Muscle layer of colon (tissue), 2 donors: ENCODE measurements at regions not wholly inside any gene's neighbourhood (a gene's known extent, or its start where the extent isn't known, plus 50 kb on each side); places are given as distances from the start of the nearest gene placed in this dataset.
"Not testable (repeated sequence)": the region's sequence is repeated elsewhere in the genome, so short reads cannot be mapped to it uniquely, and the experiment has no call there.

Experiments
- H3K27ac ChIP-seq: one replicate; pipeline ENCODE4 v1.7.0; 2013; ENCODE audit warnings: low read depth, mild to moderate bottlenecking, low read length, moderate library complexity
- H3K27me3 ChIP-seq, 2 donors: one replicate each; pipeline ENCODE4 v1.7.0; 2013; ENCODE audit warnings: low read length in 2 of 2, mild to moderate bottlenecking in 2 of 2; ENCODE audit not compliant: insufficient read depth in 2 of 2, control insufficient read depth in 1 of 2
- H3K36me3 ChIP-seq: one replicate; pipeline ENCODE4 v1.7.0; 2013; ENCODE audit warnings: mild to moderate bottlenecking, low read length; ENCODE audit not compliant: insufficient read depth
- H3K4me1 ChIP-seq: one replicate; pipeline ENCODE4 v1.7.0; 2013; ENCODE audit warnings: mild to moderate bottlenecking, low read length; ENCODE audit not compliant: insufficient read depth
- H3K4me3 ChIP-seq, 2 donors: one replicate each; pipeline ENCODE4 v1.7.0; 2013; ENCODE audit warnings: low read length in 2 of 2, low read depth in 1 of 2, mild to moderate bottlenecking in 1 of 2, moderate library complexity in 1 of 2
- H3K9ac ChIP-seq: one replicate; pipeline ENCODE4 v1.7.0; 2013; ENCODE audit warnings: low read length
- H3K9me3 ChIP-seq: one replicate; pipeline ENCODE4 v1.7.0; 2013; ENCODE audit warnings: mild to moderate bottlenecking, low read length
- donor health status: abdominal sarcoma.
- donor health status: Adenocarcinoma of cecum.

DNA sequence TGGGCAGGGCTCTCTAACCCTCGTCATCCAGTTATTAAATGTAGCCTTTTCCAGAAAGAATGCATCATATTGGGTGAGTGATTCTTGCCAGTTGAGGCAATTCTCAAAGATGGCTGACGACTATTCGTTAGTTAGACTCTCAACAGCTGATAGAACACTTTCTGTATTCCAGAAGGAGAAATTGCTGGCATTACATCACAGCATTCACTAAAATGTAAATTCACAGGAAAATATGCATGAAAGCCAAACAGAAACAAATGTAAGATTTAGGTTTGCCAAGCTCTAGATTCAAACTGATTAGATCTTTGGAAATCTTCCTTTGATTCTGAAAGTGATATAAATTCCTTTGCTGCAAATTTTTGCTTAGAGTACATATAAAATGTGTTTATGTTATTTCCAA is 1501.0 kb downstream of the SI start:
- H3K9ac ChIP-seq, result no peak overlapping the region
- no peaks in the 10 kb centered on the region for H3K4me1 ChIP-seq
- H3K27ac ChIP-seq, result no peak overlapping the region
- H3K27me3 ChIP-seq, result no peaks in the 10 kb centered on the region
- H3K36me3 ChIP-seq, result no peaks in the 10 kb centered on the region
- H3K9me3 ChIP-seq, result no peaks in the 10 kb centered on the region
- no peak overlapping the region for H3K4me3 ChIP-seq

DNA sequence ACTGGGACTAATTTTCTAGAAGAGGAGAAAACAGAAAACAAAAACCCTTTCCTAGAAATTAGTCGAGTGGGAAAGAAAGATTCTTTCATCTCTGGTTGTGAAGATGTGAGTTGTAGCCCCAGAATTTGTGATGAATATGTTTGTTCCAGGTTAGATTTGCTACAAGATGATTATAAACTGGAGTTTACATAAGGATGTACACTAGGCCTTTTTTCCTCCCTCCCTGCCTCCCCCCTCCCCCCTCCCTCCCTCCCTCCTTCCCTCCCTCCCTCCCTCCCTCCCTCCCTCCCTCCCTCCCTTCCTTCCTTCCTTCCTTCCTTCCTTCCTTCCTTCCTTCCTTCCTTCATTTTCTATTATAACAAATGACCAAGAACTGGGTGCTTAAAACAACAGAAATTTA is 1502.0 kb downstream of the SI start:
- no peaks in the 10 kb centered on the region for H3K9me3 ChIP-seq
- no peak overlapping the region for H3K27ac ChIP-seq
- H3K4me1 ChIP-seq, result no peaks in the 10 kb centered on the region
- H3K36me3 ChIP-seq, result no peaks in the 10 kb centered on the region
- no peak overlapping the region for H3K4me3 ChIP-seq
- no peak overlapping the region for H3K9ac ChIP-seq
- no peaks in the 10 kb centered on the region for H3K27me3 ChIP-seq

DNA sequence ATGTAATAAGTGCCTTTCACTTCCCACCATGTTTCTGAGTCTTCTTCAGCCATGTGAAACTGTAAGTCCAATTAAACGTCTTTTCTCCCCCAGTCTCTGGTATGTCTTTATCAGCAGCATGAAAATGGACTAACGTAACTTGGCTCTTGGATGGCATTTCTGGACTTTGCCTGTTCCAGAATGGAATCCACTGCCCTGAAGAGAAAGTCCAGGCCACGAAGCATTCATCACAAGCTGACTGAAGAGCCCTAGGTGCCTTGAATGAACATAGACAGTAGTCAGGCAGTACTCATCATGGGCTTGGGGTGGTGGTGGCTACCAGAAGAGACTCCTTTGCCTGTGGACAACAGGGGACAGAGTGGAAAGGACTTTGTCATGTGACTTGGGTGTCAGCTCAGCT is 1505.0 kb downstream of the SI start:
- Histone ChIP-seq H3K36me3 (no peaks in the 10 kb centered on the region), H3K4me1 (no peaks in the 10 kb centered on the region), H3K9me3 (no peaks in the 10 kb centered on the region), H3K4me3 (no peak overlapping the region), H3K27me3 (no peaks in the 10 kb centered on the region), H3K27ac (no peak overlapping the region), H3K9ac (no peak overlapping the region)

DNA sequence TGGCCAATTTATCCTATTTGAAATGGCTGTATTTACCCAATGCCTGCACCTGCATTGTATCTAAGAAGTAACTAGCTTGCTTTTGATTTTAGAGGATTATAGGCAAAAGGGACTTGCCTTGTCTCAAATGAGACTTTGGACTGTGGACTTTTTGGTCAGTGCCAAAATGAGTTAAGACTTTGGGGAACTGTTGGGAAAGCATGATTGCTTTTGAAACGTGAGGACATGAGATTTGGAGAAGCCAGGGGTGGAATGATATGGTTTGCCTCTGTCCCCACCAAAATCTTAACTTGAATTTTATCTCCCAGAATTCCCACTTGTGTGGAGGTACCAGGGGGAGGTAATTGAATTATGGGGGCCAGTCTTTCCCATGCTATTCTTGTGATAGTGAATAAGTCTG is 1505.4 kb downstream of the SI start:
- H3K4me3 ChIP-seq, result no peak overlapping the region
- H3K36me3 ChIP-seq, result no peaks in the 10 kb centered on the region
- no peaks in the 10 kb centered on the region for H3K27me3 ChIP-seq
- no peak overlapping the region for H3K9ac ChIP-seq
- no peak overlapping the region for H3K27ac ChIP-seq
- H3K9me3 ChIP-seq, result no peaks in the 10 kb centered on the region
- H3K4me1 ChIP-seq, result no peaks in the 10 kb centered on the region

DNA sequence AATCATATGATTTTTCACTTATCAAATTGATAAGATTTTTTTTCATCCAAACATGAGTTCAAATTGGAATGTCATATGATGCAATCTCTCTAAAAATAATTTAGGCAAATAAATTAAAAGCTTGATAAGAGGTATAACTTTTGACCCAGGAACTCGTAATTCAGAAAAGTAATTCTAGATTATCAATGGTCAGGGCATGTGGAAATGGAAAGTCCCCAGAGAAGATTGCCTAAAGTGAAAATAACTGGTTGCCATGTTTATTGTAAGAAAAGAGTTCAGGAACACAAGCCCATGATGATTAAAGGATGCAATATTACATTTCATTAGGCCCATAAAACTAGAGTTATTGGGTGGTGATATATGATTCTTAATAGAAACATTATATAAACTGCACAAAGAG is 1514.8 kb downstream of the SI start:
- no peak overlapping the region for H3K27ac ChIP-seq
- no peaks in the 10 kb centered on the region for H3K27me3 ChIP-seq
- H3K4me1 ChIP-seq, result no peaks in the 10 kb centered on the region
- no peak overlapping the region for H3K4me3 ChIP-seq
- no peaks in the 10 kb centered on the region for H3K36me3 ChIP-seq
- no peak overlapping the region for H3K9ac ChIP-seq
- no peaks in the 10 kb centered on the region for H3K9me3 ChIP-seq

DNA sequence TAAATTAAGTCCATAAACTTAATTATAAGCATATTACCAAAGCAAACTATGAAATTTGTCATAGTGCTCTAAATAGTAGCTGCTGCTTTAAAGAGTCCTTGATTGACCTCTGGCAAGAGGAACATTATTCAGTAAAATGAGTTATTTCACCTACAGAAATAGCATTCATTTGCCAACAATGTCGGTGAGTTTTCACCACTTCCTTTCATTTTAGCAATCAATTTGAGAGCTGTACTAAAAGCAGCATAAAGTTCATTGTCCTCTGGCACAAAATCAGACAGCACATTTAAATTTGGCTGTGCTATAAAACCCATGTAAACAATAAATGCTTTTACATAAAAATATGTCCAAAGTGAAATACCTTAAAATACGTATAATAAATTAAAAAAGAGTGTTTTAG is 1515.7 kb downstream of the SI start:
- H3K36me3 ChIP-seq, result no peaks in the 10 kb centered on the region
- no peaks in the 10 kb centered on the region for H3K4me1 ChIP-seq
- no peak overlapping the region for H3K27ac ChIP-seq
- H3K9me3 ChIP-seq, result no peaks in the 10 kb centered on the region
- no peaks in the 10 kb centered on the region for H3K27me3 ChIP-seq
- H3K9ac ChIP-seq, result no peak overlapping the region
- no peak overlapping the region for H3K4me3 ChIP-seq

DNA sequence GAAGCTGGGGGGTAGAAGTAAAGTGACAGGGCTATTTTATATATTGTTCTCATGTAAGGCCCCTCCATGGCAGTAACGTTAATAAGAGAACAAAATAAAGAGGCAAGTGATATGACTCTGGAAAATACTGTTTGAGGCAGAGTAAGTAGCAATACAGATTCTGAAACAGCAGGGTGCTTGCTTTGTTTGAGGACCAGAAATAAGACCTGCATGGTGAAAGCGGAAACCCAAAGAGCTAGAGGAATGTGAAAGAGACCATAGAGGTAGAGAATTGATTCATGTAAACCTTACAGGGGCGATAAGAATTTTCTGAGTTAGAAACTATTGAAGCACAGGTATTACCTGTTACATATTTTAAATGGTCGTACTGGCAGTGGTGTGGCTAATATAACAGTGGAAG is 1517.1 kb downstream of the SI start:
- H3K36me3 ChIP-seq, result no peaks in the 10 kb centered on the region
- no peaks in the 10 kb centered on the region for H3K9me3 ChIP-seq
- no peak overlapping the region for H3K4me3 ChIP-seq
- no peak overlapping the region for H3K27ac ChIP-seq
- H3K27me3 ChIP-seq, result no peaks in the 10 kb centered on the region
- H3K4me1 ChIP-seq, result no peaks in the 10 kb centered on the region
- no peak overlapping the region for H3K9ac ChIP-seq

DNA sequence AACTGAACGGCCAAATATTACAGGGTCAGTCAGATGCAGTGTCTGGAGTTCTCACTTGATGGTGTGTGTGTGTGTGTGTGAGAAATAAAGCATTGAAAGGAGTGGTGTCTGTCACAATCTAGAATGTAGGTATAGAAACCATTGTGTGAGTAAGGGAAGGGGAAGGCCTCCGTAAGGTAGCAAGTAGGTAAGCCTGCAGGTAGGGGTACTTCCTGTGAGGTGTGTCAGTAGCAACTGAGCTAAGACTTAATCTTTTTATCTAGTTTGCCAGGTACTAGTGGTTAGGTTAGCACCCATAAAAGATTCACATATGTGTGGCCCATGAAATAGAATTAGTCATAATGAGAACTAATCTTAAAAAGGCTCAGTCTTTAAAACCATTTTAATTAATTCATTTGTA is 1517.8 kb downstream of the SI start:
- H3K9ac ChIP-seq, result no peak overlapping the region
- no peaks in the 10 kb centered on the region for H3K27me3 ChIP-seq
- H3K4me1 ChIP-seq, result no peaks in the 10 kb centered on the region
- no peaks in the 10 kb centered on the region for H3K36me3 ChIP-seq
- H3K4me3 ChIP-seq, result no peak overlapping the region
- no peaks in the 10 kb centered on the region for H3K9me3 ChIP-seq
- H3K27ac ChIP-seq, result no peak overlapping the region

DNA sequence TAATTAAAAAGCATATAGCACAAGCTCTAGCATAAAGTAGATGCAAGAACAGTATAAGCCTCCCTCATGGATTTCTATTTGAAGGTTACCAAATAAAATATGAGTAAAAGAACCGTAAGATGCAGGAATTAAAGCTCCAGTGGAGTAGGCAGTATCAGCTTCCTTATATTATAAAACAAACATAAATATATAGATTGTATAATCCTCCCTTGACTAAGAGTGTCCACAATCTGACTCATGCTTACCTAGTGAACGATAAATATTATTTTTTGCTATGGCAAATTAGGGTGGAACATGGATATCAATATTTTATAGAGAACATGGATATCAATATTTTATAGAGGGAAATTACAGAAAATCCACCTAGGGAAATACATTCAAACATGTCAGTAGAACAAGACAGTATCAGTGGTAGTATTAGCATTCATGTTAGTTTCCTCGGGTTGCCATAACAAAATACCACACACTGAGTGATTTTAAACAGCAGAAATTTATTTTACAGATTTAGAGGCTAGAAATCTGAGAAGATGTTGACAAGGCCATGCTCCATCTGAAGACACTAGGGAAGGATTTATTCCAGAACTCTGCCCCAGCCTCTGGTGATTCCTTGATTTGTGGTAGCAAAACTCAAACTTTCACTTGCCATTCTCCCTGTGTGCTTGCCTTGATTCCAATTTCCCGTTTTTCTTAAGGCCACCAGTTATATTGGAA is 1521.3 kb downstream of the SI start:
- H3K27ac ChIP-seq, result no peak overlapping the region
- H3K4me1 ChIP-seq, result no peaks in the 10 kb centered on the region
- no peak overlapping the region for H3K9ac ChIP-seq
- no peaks in the 10 kb centered on the region for H3K27me3 ChIP-seq
- H3K9me3 ChIP-seq, result no peaks in the 10 kb centered on the region
- H3K36me3 ChIP-seq, result no peaks in the 10 kb centered on the region
- H3K4me3 ChIP-seq, result no peak overlapping the region

DNA sequence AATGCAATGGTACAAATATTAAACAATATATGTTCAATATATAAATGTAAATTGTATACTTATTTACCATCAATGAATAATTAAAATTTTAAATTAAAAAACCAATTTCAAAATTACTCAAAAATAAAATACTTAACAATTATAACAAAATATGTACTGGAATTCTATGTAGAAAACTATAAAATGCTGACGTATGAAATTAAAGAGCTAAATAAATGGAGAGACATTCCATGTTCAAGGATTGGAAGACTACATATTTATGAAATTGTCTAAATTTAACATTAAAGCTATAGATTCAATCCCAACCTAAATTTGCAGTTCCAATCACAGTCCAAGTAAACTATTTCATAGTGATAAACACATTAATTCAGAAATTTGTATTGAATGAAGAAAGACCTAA is 1522.4 kb downstream of the SI start:
- H3K9ac ChIP-seq, result no peak overlapping the region
- H3K27me3 ChIP-seq, result no peaks in the 10 kb centered on the region
- H3K4me3 ChIP-seq, result no peak overlapping the region
- no peaks in the 10 kb centered on the region for H3K4me1 ChIP-seq
- no peaks in the 10 kb centered on the region for H3K9me3 ChIP-seq
- no peaks in the 10 kb centered on the region for H3K36me3 ChIP-seq
- no peak overlapping the region for H3K27ac ChIP-seq

DNA sequence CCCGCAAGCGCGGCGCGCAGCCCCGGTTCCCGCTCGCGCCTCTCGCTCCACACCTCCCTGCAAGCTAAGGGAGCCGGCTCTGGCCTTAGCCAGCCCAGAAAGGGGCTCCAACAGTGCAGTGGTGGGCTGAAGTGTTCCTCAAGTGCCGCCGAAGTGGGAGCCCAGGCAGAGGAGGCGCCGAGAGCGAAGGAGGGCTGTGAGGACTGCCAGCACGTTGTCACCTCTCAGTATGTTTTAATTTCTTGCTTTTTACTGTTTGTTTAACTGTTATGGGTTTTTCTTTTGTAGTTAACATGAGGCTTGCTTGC is 1525.7 kb downstream of the SI start:
- Histone ChIP-seq H3K4me1 (no peaks in the 10 kb centered on the region), H3K27ac (no peak overlapping the region), H3K36me3 (no peaks in the 10 kb centered on the region), H3K4me3 (no peak overlapping the region), H3K27me3 (no peaks in the 10 kb centered on the region), H3K9me3 (no peaks in the 10 kb centered on the region), H3K9ac (no peak overlapping the region)

DNA sequence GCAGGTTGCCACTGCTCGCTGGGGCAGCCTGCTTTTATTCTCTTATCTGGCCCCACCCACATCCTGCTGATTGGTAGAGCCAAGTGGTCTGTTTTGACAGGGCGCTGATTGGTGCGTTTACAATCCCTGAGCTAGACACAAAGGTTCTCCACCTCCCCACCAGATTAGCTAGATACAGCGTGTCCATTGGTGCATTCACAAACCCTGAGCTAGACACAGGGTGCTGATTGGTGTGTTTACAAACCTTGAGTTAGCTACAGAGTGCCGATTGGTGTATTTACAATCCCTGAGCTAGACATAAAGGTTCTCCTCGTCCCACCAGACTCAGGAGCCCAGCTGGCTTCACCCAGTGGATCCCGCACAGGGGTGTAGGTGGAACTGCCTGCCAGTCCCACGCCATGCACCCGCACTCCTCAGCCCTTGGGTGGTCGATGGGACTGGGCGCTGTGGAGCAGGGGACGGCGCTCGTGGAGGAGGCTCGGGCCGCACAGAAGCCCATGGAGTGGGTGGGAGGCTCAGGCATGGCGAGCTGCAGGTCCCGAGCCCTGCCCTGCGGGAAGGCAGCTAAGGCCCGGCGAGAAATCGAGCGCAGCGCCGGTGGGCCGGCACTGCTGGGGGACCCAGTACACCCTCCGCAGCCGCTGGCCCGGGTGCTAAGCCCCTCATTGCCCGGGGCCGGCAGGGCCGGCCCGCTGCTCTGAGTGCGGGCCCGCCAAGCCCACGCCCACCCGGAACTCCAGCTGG is 1526.2 kb downstream of the SI start:
- not testable (repeated sequence) for H3K9ac ChIP-seq, H3K27me3 ChIP-seq, H3K9me3 ChIP-seq, H3K4me1 ChIP-seq, H3K27ac ChIP-seq, H3K36me3 ChIP-seq, H3K4me3 ChIP-seq
